ENCODE measurements at regions not wholly inside any gene's neighbourhood (a gene's known extent, or its start where the extent isn't known, plus 50 kb on each side); places are given as distances from the start of the nearest gene placed in this dataset.

- Histone ChIP-seq H3K36me3 (ENCODE audit: control insufficient read depth, low read depth, low read length) (no peaks in the 10 kb centered on the region), H3K9ac (ENCODE audit: low read length) (no peak overlapping the region), H3K4me3 (ENCODE audit: low read length) (no peak overlapping the region), H3K27me3 (ENCODE audit: control insufficient read depth, insufficient read depth, low read length) (no peaks in the 10 kb centered on the region), H3K9me3 (ENCODE audit: control insufficient read depth, low read depth, low read length) (no peaks in the 10 kb centered on the region), H3K27ac (ENCODE audit: low read length) (no peak overlapping the region), H3K4me1 (ENCODE audit: control insufficient read depth, low read depth, low read length) (no peaks in the 10 kb centered on the region)
Measured at GRCh38 chr6:14699803-14700601, 545.9 kb upstream of the JARID2 start.

- Histone ChIP-seq H3K27ac (ENCODE audit: low read length) (no peak overlapping the region), H3K9me3 (ENCODE audit: control insufficient read depth, low read depth, low read length) (no peaks in the 10 kb centered on the region), H3K27me3 (ENCODE audit: control insufficient read depth, insufficient read depth, low read length) (no peaks in the 10 kb centered on the region), H3K36me3 (ENCODE audit: control insufficient read depth, low read depth, low read length) (no peaks in the 10 kb centered on the region), H3K9ac (ENCODE audit: low read length) (no peak overlapping the region), H3K4me1 (ENCODE audit: control insufficient read depth, low read depth, low read length) (no peaks in the 10 kb centered on the region), H3K4me3 (ENCODE audit: low read length) (no peak overlapping the region)
Measured at GRCh38 chr6:14701946-14702345, 543.9 kb upstream of the JARID2 start.

GRCh38 chr6:14702678-14703077 is 543.2 kb upstream of the JARID2 start:
- Histone ChIP-seq H3K4me3 (ENCODE audit: low read length) (no peak overlapping the region), H3K9me3 (ENCODE audit: control insufficient read depth, low read depth, low read length) (no peaks in the 10 kb centered on the region), H3K4me1 (ENCODE audit: control insufficient read depth, low read depth, low read length) (no peaks in the 10 kb centered on the region), H3K36me3 (ENCODE audit: control insufficient read depth, low read depth, low read length) (no peaks in the 10 kb centered on the region), H3K27ac (ENCODE audit: low read length) (no peak overlapping the region), H3K27me3 (ENCODE audit: control insufficient read depth, insufficient read depth, low read length) (no peaks in the 10 kb centered on the region), H3K9ac (ENCODE audit: low read length) (no peak overlapping the region)

GRCh38 chr6:14703586-14703985 is 542.3 kb upstream of the JARID2 start:
- H3K4me1 ChIP-seq (ENCODE audit: control insufficient read depth, low read depth, low read length): no peaks in the 10 kb centered on the region
- no peaks in the 10 kb centered on the region for H3K36me3 ChIP-seq (ENCODE audit: control insufficient read depth, low read depth, low read length)

GRCh38 chr6:14704383-14705271 is 541.2 kb upstream of the JARID2 start:
- no peaks in the 10 kb centered on the region for H3K27me3 ChIP-seq (ENCODE audit: control insufficient read depth, insufficient read depth, low read length)
- no peaks in the 10 kb centered on the region for H3K4me1 ChIP-seq (ENCODE audit: control insufficient read depth, low read depth, low read length)
- no peak overlapping the region for H3K27ac ChIP-seq (ENCODE audit: low read length)
- no peak overlapping the region for H3K4me3 ChIP-seq (ENCODE audit: low read length)
- no peak overlapping the region for H3K9ac ChIP-seq (ENCODE audit: low read length)
- H3K36me3 ChIP-seq (ENCODE audit: control insufficient read depth, low read depth, low read length): no peaks in the 10 kb centered on the region
- no peaks in the 10 kb centered on the region for H3K9me3 ChIP-seq (ENCODE audit: control insufficient read depth, low read depth, low read length)

More at GRCh38 chr6:14703586-14703985, 542.3 kb upstream of the JARID2 start:
- no peaks in the 10 kb centered on the region for H3K9me3 ChIP-seq (ENCODE audit: control insufficient read depth, low read depth, low read length)
- H3K27ac ChIP-seq (ENCODE audit: low read length): no peak overlapping the region
- no peak overlapping the region for H3K9ac ChIP-seq (ENCODE audit: low read length)
- no peak overlapping the region for H3K4me3 ChIP-seq (ENCODE audit: low read length)
- H3K27me3 ChIP-seq (ENCODE audit: control insufficient read depth, insufficient read depth, low read length): no peaks in the 10 kb centered on the region

- no peaks in the 10 kb centered on the region for H3K9me3 ChIP-seq (ENCODE audit: control insufficient read depth, low read depth, low read length)
- no peaks in the 10 kb centered on the region for H3K36me3 ChIP-seq (ENCODE audit: control insufficient read depth, low read depth, low read length)
- no peak overlapping the region for H3K9ac ChIP-seq (ENCODE audit: low read length)
- no peaks in the 10 kb centered on the region for H3K27me3 ChIP-seq (ENCODE audit: control insufficient read depth, insufficient read depth, low read length)
- H3K4me1 ChIP-seq (ENCODE audit: control insufficient read depth, low read depth, low read length): no peaks in the 10 kb centered on the region
- H3K27ac ChIP-seq (ENCODE audit: low read length): no peak overlapping the region
- H3K4me3 ChIP-seq (ENCODE audit: low read length): no peak overlapping the region
Measured at GRCh38 chr6:14705841-14706377, 540.0 kb upstream of the JARID2 start.

GRCh38 chr6:14706378-14706929 is 539.4 kb upstream of the JARID2 start:
- Histone ChIP-seq H3K4me3 (ENCODE audit: low read length) (no peak overlapping the region), H3K27me3 (ENCODE audit: control insufficient read depth, insufficient read depth, low read length) (no peaks in the 10 kb centered on the region), H3K36me3 (ENCODE audit: control insufficient read depth, low read depth, low read length) (no peaks in the 10 kb centered on the region), H3K9me3 (ENCODE audit: control insufficient read depth, low read depth, low read length) (no peaks in the 10 kb centered on the region), H3K9ac (ENCODE audit: low read length) (no peak overlapping the region), H3K27ac (ENCODE audit: low read length) (no peak overlapping the region), H3K4me1 (ENCODE audit: control insufficient read depth, low read depth, low read length) (no peaks in the 10 kb centered on the region)

- no peaks in the 10 kb centered on the region for H3K27me3 ChIP-seq (ENCODE audit: control insufficient read depth, insufficient read depth, low read length)
- no peak overlapping the region for H3K4me3 ChIP-seq (ENCODE audit: low read length)
- no peak overlapping the region for H3K27ac ChIP-seq (ENCODE audit: low read length)
- H3K9me3 ChIP-seq (ENCODE audit: control insufficient read depth, low read depth, low read length): no peaks in the 10 kb centered on the region
- H3K36me3 ChIP-seq (ENCODE audit: control insufficient read depth, low read depth, low read length): no peaks in the 10 kb centered on the region
- no peaks in the 10 kb centered on the region for H3K4me1 ChIP-seq (ENCODE audit: control insufficient read depth, low read depth, low read length)
- H3K9ac ChIP-seq (ENCODE audit: low read length): no peak overlapping the region
Measured at GRCh38 chr6:14707276-14707675, 538.6 kb upstream of the JARID2 start.

- no peaks in the 10 kb centered on the region for H3K4me1 ChIP-seq (ENCODE audit: control insufficient read depth, low read depth, low read length)
- no peak overlapping the region for H3K27ac ChIP-seq (ENCODE audit: low read length)
- no peak overlapping the region for H3K9ac ChIP-seq (ENCODE audit: low read length)
- no peaks in the 10 kb centered on the region for H3K27me3 ChIP-seq (ENCODE audit: control insufficient read depth, insufficient read depth, low read length)
- H3K4me3 ChIP-seq (ENCODE audit: low read length): no peak overlapping the region
- H3K36me3 ChIP-seq (ENCODE audit: control insufficient read depth, low read depth, low read length): no peaks in the 10 kb centered on the region
- no peaks in the 10 kb centered on the region for H3K9me3 ChIP-seq (ENCODE audit: control insufficient read depth, low read depth, low read length)
Measured at GRCh38 chr6:14707971-14708465, 537.9 kb upstream of the JARID2 start.

GRCh38 chr6:14709066-14709670 is 536.7 kb upstream of the JARID2 start:
- no peak overlapping the region for H3K27ac ChIP-seq (ENCODE audit: low read length)
- no peaks in the 10 kb centered on the region for H3K36me3 ChIP-seq (ENCODE audit: control insufficient read depth, low read depth, low read length)
- no peak overlapping the region for H3K9ac ChIP-seq (ENCODE audit: low read length)
- no peaks in the 10 kb centered on the region for H3K4me1 ChIP-seq (ENCODE audit: control insufficient read depth, low read depth, low read length)
- no peak overlapping the region for H3K4me3 ChIP-seq (ENCODE audit: low read length)
- H3K27me3 ChIP-seq (ENCODE audit: control insufficient read depth, insufficient read depth, low read length): no peaks in the 10 kb centered on the region
- H3K9me3 ChIP-seq (ENCODE audit: control insufficient read depth, low read depth, low read length): no peaks in the 10 kb centered on the region

GRCh38 chr6:14709900-14710299 is 536.0 kb upstream of the JARID2 start:
- Histone ChIP-seq H3K9ac (ENCODE audit: low read length) (no peak overlapping the region), H3K4me3 (ENCODE audit: low read length) (no peak overlapping the region), H3K36me3 (ENCODE audit: control insufficient read depth, low read depth, low read length) (no peaks in the 10 kb centered on the region), H3K27me3 (ENCODE audit: control insufficient read depth, insufficient read depth, low read length) (no peaks in the 10 kb centered on the region), H3K27ac (ENCODE audit: low read length) (no peak overlapping the region), H3K4me1 (ENCODE audit: control insufficient read depth, low read depth, low read length) (no peaks in the 10 kb centered on the region), H3K9me3 (ENCODE audit: control insufficient read depth, low read depth, low read length) (no peaks in the 10 kb centered on the region)

Data from iPS-18a (cell line).